ENCODE measurements at regions not wholly inside any gene's neighbourhood (a gene's known extent, or its start where the extent isn't known, plus 50 kb on each side); places are given as distances from the start of the nearest gene placed in this dataset.

GRCh38 chr6:98578016-98578415 lies 256.4 kb upstream of the POU3F2 start:
- no peak for DNase-seq

GRCh38 chr6:98579079-98579478 lies 255.3 kb upstream of the POU3F2 start:
- DNase-seq, result no peak

GRCh38 chr6:98579941-98580340 lies 254.4 kb upstream of the POU3F2 start:
- no peak for DNase-seq

GRCh38 chr6:98581705-98582104 lies 252.7 kb upstream of the POU3F2 start:
- DNase-seq, result no peak

GRCh38 chr6:98583506-98583905 lies 250.9 kb upstream of the POU3F2 start:
- DNase-seq, result no peak

- no peak for DNase-seq
These were observed 248.2 kb upstream of the POU3F2 start for GRCh38 chr6:98586163-98586562.

GRCh38 chr6:98587555-98587954 lies 246.8 kb upstream of the POU3F2 start:
- DNase-seq, result no peak

- DNase-seq, result no peak
These were observed 244.8 kb upstream of the POU3F2 start for GRCh38 chr6:98589536-98589935.

GRCh38 chr6:98590136-98590681 lies 244.2 kb upstream of the POU3F2 start:
- no peak for DNase-seq

GRCh38 chr6:98590997-98591396 lies 243.4 kb upstream of the POU3F2 start:
- no peak for DNase-seq

GRCh38 chr6:98593676-98594075 lies 240.7 kb upstream of the POU3F2 start:
- DNase-seq, result no peak

GRCh38 chr6:98601716-98602115 lies 232.7 kb upstream of the POU3F2 start:
- no peak for DNase-seq

GRCh38 chr6:98605705-98606104 lies 228.7 kb upstream of the POU3F2 start:
- no peak for DNase-seq

GRCh38 chr6:98627129-98627775 lies 207.1 kb upstream of the POU3F2 start:
- DNase-seq, result no peak

- DNase-seq, result no peak
These were observed 200.5 kb upstream of the POU3F2 start for GRCh38 chr6:98633886-98634285.

- no peak for DNase-seq
These were observed 199.8 kb upstream of the POU3F2 start for GRCh38 chr6:98634569-98634968.

GRCh38 chr6:98635191-98635590 lies 199.2 kb upstream of the POU3F2 start:
- no peak for DNase-seq

- no peak for DNase-seq
These were observed 197.4 kb upstream of the POU3F2 start for GRCh38 chr6:98636941-98637340.

GRCh38 chr6:98639089-98639635 lies 195.2 kb upstream of the POU3F2 start:
- DNase-seq, result no peak

- no peak for DNase-seq
These were observed 194.0 kb upstream of the POU3F2 start for GRCh38 chr6:98640366-98640765.

- DNase-seq, result no peak
These were observed 192.2 kb upstream of the POU3F2 start for GRCh38 chr6:98641949-98642719.

GRCh38 chr6:98644063-98644462 lies 190.3 kb upstream of the POU3F2 start:
- DNase-seq, result no peak

- DNase-seq, result no peak
These were observed 186.0 kb upstream of the POU3F2 start for GRCh38 chr6:98648211-98648914.
